OCI-LY1 (cell line): ENCODE measurements at regions not wholly inside any gene's neighbourhood (a gene's known extent, or its start where the extent isn't known, plus 50 kb on each side); places are given as distances from the start of the nearest gene placed in this dataset.

ENCODE experiments used
- CTCF ChIP-seq: fragments of 200-600 bp; sonication (generic), shearing (Covaris generic); IDR thresholded peaks from 2 replicates; pipeline ENCODE4 v1.5.1; 2017; ENCODE audit warnings: mild to moderate bottlenecking, antibody characterized with exemption, low read length, moderate library complexity, mixed read lengths
- EZH2 ChIP-seq: fragments of 200-600 bp; sonication (generic), shearing (Covaris generic); IDR thresholded peaks from 2 replicates; pipeline ENCODE4 v1.8.0; 2017; ENCODE audit warnings: borderline replicate concordance, mixed run types, mild to moderate bottlenecking, antibody characterized with exemption, low read length, moderate library complexity, mixed read lengths

- TF ChIP-seq CTCF: no peak
- no peak for TF ChIP-seq EZH2
Measured at GRCh38 chr20:60869087-60869486, 383.0 kb upstream of the CDH4 start.
